K562 (cell line): ENCODE measurements at regions not wholly inside any gene's neighbourhood (a gene's known extent, or its start where the extent isn't known, plus 50 kb on each side); places are given as distances from the start of the nearest gene placed in this dataset.

Experiments used
- CTCF ChIP-seq, 3 experiments: IDR thresholded peaks in 2 of 3; conservative IDR thresholded peaks in 1 of 3; 2 replicates each; pipeline ENCODE4 v1.5.1; 2011 to 2012; ENCODE audit warnings: low read length in 3 of 3, mild to moderate bottlenecking in 3 of 3, control low read depth in 2 of 3, improper control_type of control experiment in 1 of 3, inconsistent platforms in 1 of 3, low read depth in 1 of 3, mixed read lengths in 1 of 3, moderate library complexity in 1 of 3; ENCODE audit not compliant: insufficient read depth in 2 of 3
- E2F4 ChIP-seq: sonication (generic); formaldehyde crosslinking; IDR thresholded peaks from 2 replicates; pipeline ENCODE4 v1.8.0; 2022; ENCODE audit warnings: mild to moderate bottlenecking, low read depth, missing genetic modification reagents
- JUN ChIP-seq, 2 experiments: sonication (generic) in 1 of 2; formaldehyde crosslinking in 1 of 2; IDR thresholded peaks; 2 replicates each; pipeline versions ENCODE4 v1.6.1 to v1.8.0; 2012 to 2022; ENCODE audit warnings: borderline replicate concordance in 2 of 2, mild to moderate bottlenecking in 2 of 2, improper control_type of control experiment in 1 of 2, low read depth in 1 of 2, low read length in 1 of 2, missing genetic modification reagents in 1 of 2
- KLF1 ChIP-seq: fragments of 450-650 bp; IDR thresholded peaks from 2 replicates; pipeline ENCODE4 v1.6.1; 2016; ENCODE audit warnings: missing genetic modification characterization, missing compliant biosample characterization
- NR2C2 ChIP-seq, 2 experiments: fragments of 200-800 bp in 1 of 2; sonication (Bioruptor generic) in 1 of 2; sonication (generic) in 1 of 2; formaldehyde crosslinking in 1 of 2; IDR thresholded peaks; 2 replicates each; pipeline versions ENCODE4 v1.6.1 to v1.8.0; 2016 to 2022; ENCODE audit warnings: mild to moderate bottlenecking in 1 of 2, missing compliant biosample characterization in 1 of 2, missing genetic modification characterization in 1 of 2, missing genetic modification reagents in 1 of 2
- NRF1 ChIP-seq, 2 experiments: fragments of 450-650 bp; IDR thresholded peaks in 1 of 2; conservative IDR thresholded peaks in 1 of 2; 2 replicates each; pipeline ENCODE4 v1.6.1; 2014; ENCODE audit warnings: mild to moderate bottlenecking in 2 of 2
- PML ChIP-seq: IDR thresholded peaks from 2 replicates; pipeline ENCODE4 v1.6.1; 2012; ENCODE audit warnings: low read length, inconsistent platforms
- RFX7 ChIP-seq: fragments of 250-450 bp; sonication (Bioruptor Pico); IDR thresholded peaks from 2 replicates; pipeline ENCODE4 v1.5.1; 2021; ENCODE audit warnings: mild to moderate bottlenecking
- TCF7 ChIP-seq: sonication (generic); IDR thresholded peaks from 2 replicates; pipeline ENCODE4 v1.6.1; 2016; ENCODE audit warnings: antibody characterized with exemption, borderline replicate concordance
- TFAP4 ChIP-seq: sonication (generic); formaldehyde crosslinking; IDR thresholded peaks from 2 replicates; pipeline ENCODE4 v1.8.0; 2022; ENCODE audit warnings: missing genetic modification reagents, mild to moderate bottlenecking, moderate library complexity, borderline replicate concordance
- ZZZ3 ChIP-seq: fragments of 450-650 bp; IDR thresholded peaks from 2 replicates; pipeline ENCODE4 v1.6.1; 2016; ENCODE audit warnings: antibody characterized with exemption, mild to moderate bottlenecking, moderate library complexity

GRCh38 chr6:137784583-137784982, 82.5 kb upstream of the TNFAIP3 start:
- TF ChIP-seq ZZZ3 (no peak), CTCF (IDR thresholded peaks at IDR 0.05 in 2 of 3, conservative IDR thresholded peaks at IDR 0.05 in 1 of 3; ENCODE audit: insufficient read depth in 2 of 3, low read depth in 1 of 3, low read length in 3 of 3) (no peak), TCF7 (no peak), TFAP4 (CRISPR knock-in tag) (no peak), KLF1 (no peak), RFX7 (CRISPR knock-in tag) (no peak), NR2C2 (CRISPR knock-in tag; IDR thresholded peaks at IDR 0.05) (no peak), NR2C2 (tag; IDR thresholded peaks at IDR 0.05) (no peak), JUN (IDR thresholded peaks at IDR 0.05; ENCODE audit: borderline replicate concordance, low read depth, low read length) (no peak), JUN (CRISPR knock-in tag; IDR thresholded peaks at IDR 0.05; ENCODE audit: borderline replicate concordance) (no peak), PML (no peak), E2F4 (CRISPR knock-in tag) (no peak), NRF1 (conservative IDR thresholded peaks at IDR 0.05 in 1 of 2, IDR thresholded peaks at IDR 0.05 in 1 of 2) (no peak)
